ENCODE measurements at regions not wholly inside any gene's neighbourhood (a gene's known extent, or its start where the extent isn't known, plus 50 kb on each side); places are given as distances from the start of the nearest gene placed in this dataset.

DNA sequence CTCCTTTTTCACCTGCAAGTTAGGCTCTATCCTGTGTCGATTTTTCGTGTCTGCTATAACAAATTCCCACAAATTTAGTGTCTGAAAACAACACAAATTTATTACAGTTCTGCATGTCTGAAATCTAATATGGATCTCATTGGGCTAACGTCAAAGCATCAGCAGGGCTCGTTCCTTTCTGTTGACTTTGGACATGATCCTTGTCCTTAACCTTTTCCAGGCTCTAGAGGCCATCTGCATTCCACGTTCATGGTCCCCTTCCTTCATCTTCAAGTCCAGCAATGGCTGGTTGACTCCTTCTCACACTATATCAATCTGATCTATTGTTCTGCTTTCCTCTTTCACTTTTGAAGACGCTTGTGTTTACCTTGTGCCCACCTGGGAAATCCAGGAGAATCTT is 165.7 kb upstream of the RARB start:
- TF ChIP-seq GATA3 (IDR thresholded peaks at IDR 0.05; ENCODE audit: low read depth, low read length) (no peak), GATA2 (IDR thresholded peaks at IDR 0.05; ENCODE audit: low read depth, low read length) (no peak)
